ENCODE measurements at regions not wholly inside any gene's neighbourhood (a gene's known extent, or its start where the extent isn't known, plus 50 kb on each side); places are given as distances from the start of the nearest gene placed in this dataset.
"Not testable (repeated sequence)": the region's sequence is repeated elsewhere in the genome, so short reads cannot be mapped to it uniquely, and the experiment has no call there.

- Mint-ChIP-seq H3K4me1 (no peaks in the 10 kb centered on the region), H3K4me3 (no peak overlapping the region)
- no peak for ATAC-seq (ENCODE audit: low read depth in 2 of 2)
Observed at GRCh38 chr4:25504932-25505636, 128.0 kb downstream of the ANAPC4 start.

GRCh38 chr4:25505637-25505991 lies 128.6 kb downstream of the ANAPC4 start:
- Mint-ChIP-seq H3K9me3 (peaks cover 0 to 12% (median 2%) of the 10 kb centered on the region in 7 donors), H3K4me1 (no peaks in the 10 kb centered on the region), H3K27ac (no peak overlapping the region), H3K4me3 (no peak overlapping the region), H3K27me3 (no peaks in the 10 kb centered on the region), H3K36me3 (no peaks in the 10 kb centered on the region)
- ATAC-seq (ENCODE audit: low read depth in 2 of 2) = no peak
- no peak for DNase-seq

More at GRCh38 chr4:25504932-25505636, 128.0 kb downstream of the ANAPC4 start:
- H3K36me3 Mint-ChIP-seq = no peaks in the 10 kb centered on the region
- DNase-seq = no peak
- peaks cover 0 to 12% (median 2%) of the 10 kb centered on the region in 7 donors for H3K9me3 Mint-ChIP-seq
- H3K27ac Mint-ChIP-seq = no peak overlapping the region
- no peaks in the 10 kb centered on the region for H3K27me3 Mint-ChIP-seq

GRCh38 chr4:25506032-25506571 lies 129.0 kb downstream of the ANAPC4 start:
- no peaks in the 10 kb centered on the region for H3K36me3 Mint-ChIP-seq
- DNase-seq (no peak), ATAC-seq (ENCODE audit: low read depth in 2 of 2) (no peak)
- H3K27me3 Mint-ChIP-seq = no peaks in the 10 kb centered on the region
- H3K4me1 Mint-ChIP-seq = no peaks in the 10 kb centered on the region
- no peak overlapping the region for H3K27ac Mint-ChIP-seq
- peaks cover 0 to 12% (median 2%) of the 10 kb centered on the region in 7 donors for H3K9me3 Mint-ChIP-seq
- H3K4me3 Mint-ChIP-seq = no peak overlapping the region

GRCh38 chr4:25509646-25510045 lies 132.6 kb downstream of the ANAPC4 start:
- H3K9me3 Mint-ChIP-seq = peaks cover 0 to 3% (median 1%) of the 10 kb centered on the region in 7 donors
- H3K36me3 Mint-ChIP-seq = no peaks in the 10 kb centered on the region
- ATAC-seq (ENCODE audit: low read depth in 2 of 2) = no peak
- no peak for DNase-seq
- no peak overlapping the region for H3K27ac Mint-ChIP-seq
- peak overlapping the region in 1 of 8 donors; percentile 12 for H3K4me3 Mint-ChIP-seq
- peaks cover 0 to 3% (median 0%) of the 10 kb centered on the region in 3 donors for H3K27me3 Mint-ChIP-seq
- H3K4me1 Mint-ChIP-seq = no peaks in the 10 kb centered on the region

- H3K9me3 Mint-ChIP-seq; H3K4me3 Mint-ChIP-seq; H3K36me3 Mint-ChIP-seq; DNase-seq; ATAC-seq (ENCODE audit: low read depth in 2 of 2); H3K4me1 Mint-ChIP-seq; H3K27ac Mint-ChIP-seq; H3K27me3 Mint-ChIP-seq: not testable (repeated sequence)
Observed at GRCh38 chr4:25511823-25512222, 134.8 kb downstream of the ANAPC4 start.

GRCh38 chr4:25513814-25514213 lies 136.8 kb downstream of the ANAPC4 start:
- ATAC-seq (ENCODE audit: low read depth in 2 of 2) = no peak
- H3K9me3 Mint-ChIP-seq = peaks cover 0 to 6% (median 0%) of the 10 kb centered on the region in 7 donors
- no peak for DNase-seq
- no peaks in the 10 kb centered on the region for H3K36me3 Mint-ChIP-seq
- peaks cover 0 to 3% (median under 1%) of the 10 kb centered on the region in 3 donors for H3K27me3 Mint-ChIP-seq
- H3K4me1 Mint-ChIP-seq = no peaks in the 10 kb centered on the region
- H3K4me3 Mint-ChIP-seq = no peak overlapping the region
- no peak overlapping the region for H3K27ac Mint-ChIP-seq

- Mint-ChIP-seq H3K27me3 (peaks cover 8 to 23% (median 9%) of the 10 kb centered on the region in 3 donors), H3K36me3 (no peaks in the 10 kb centered on the region), H3K4me1 (no peaks in the 10 kb centered on the region), H3K9me3 (peaks cover 0 to 3% (median 0%) of the 10 kb centered on the region in 7 donors), H3K4me3 (no peak overlapping the region), H3K27ac (no peak overlapping the region)
- no peak for ATAC-seq (ENCODE audit: low read depth in 2 of 2)
- no peak for DNase-seq
Observed at GRCh38 chr4:25523405-25523804, 132.2 kb upstream of the SLC34A2 start.

- ATAC-seq (ENCODE audit: low read depth in 2 of 2) (no peak), DNase-seq (no peak)
- Mint-ChIP-seq H3K36me3 (no peaks in the 10 kb centered on the region), H3K27me3 (peaks cover 1 to 19% (median 7%) of the 10 kb centered on the region in 3 donors), H3K4me3 (no peak overlapping the region), H3K9me3 (peaks cover 0 to 3% (median 0%) of the 10 kb centered on the region in 7 donors), H3K4me1 (no peaks in the 10 kb centered on the region), H3K27ac (no peak overlapping the region)
Observed at GRCh38 chr4:25524663-25525062, 131.0 kb upstream of the SLC34A2 start.

- Mint-ChIP-seq H3K4me3 (peak overlapping the region in 1 of 8 donors; percentile 22), H3K27ac (peak overlapping the region in 1 of 6 donors; percentile 19), H3K36me3 (no peaks in the 10 kb centered on the region), H3K4me1 (no peaks in the 10 kb centered on the region), H3K9me3 (peaks cover 0 to 3% (median 0%) of the 10 kb centered on the region in 7 donors), H3K27me3 (peaks cover 4 to 22% (median 5%) of the 10 kb centered on the region in 3 donors)
- ATAC-seq (ENCODE audit: low read depth in 2 of 2) (no peak), DNase-seq (no peak)
Observed at GRCh38 chr4:25525896-25526295, 129.8 kb upstream of the SLC34A2 start.

- no peak for ATAC-seq (ENCODE audit: low read depth in 2 of 2)
- H3K36me3 Mint-ChIP-seq = no peaks in the 10 kb centered on the region
- no peak overlapping the region for H3K27ac Mint-ChIP-seq
- H3K4me3 Mint-ChIP-seq = no peak overlapping the region
- peaks cover 0 to 4% (median 0%) of the 10 kb centered on the region in 3 donors for H3K4me1 Mint-ChIP-seq
- peaks cover 1 to 7% (median 4%) of the 10 kb centered on the region in 7 donors for H3K9me3 Mint-ChIP-seq
- DNase-seq = no peak
- peaks cover 4 to 28% (median 13%) of the 10 kb centered on the region in 3 donors for H3K27me3 Mint-ChIP-seq
Observed at GRCh38 chr4:25527034-25527433, 128.6 kb upstream of the SLC34A2 start.

GRCh38 chr4:25528391-25528790 lies 127.3 kb upstream of the SLC34A2 start:
- H3K4me1 Mint-ChIP-seq = peaks cover 0 to 4% (median 0%) of the 10 kb centered on the region in 3 donors
- H3K4me3 Mint-ChIP-seq = no peak overlapping the region
- peaks cover 0 to 13% (median 6%) of the 10 kb centered on the region in 7 donors for H3K9me3 Mint-ChIP-seq
- ATAC-seq (ENCODE audit: low read depth in 2 of 2) (no peak), DNase-seq (no peak)
- peaks cover 9 to 21% (median 13%) of the 10 kb centered on the region in 3 donors for H3K27me3 Mint-ChIP-seq
- H3K36me3 Mint-ChIP-seq = no peaks in the 10 kb centered on the region
- no peak overlapping the region for H3K27ac Mint-ChIP-seq

- Mint-ChIP-seq H3K4me1 (peaks cover 2 to 6% (median 4%) of the 10 kb centered on the region in 3 donors), H3K27ac (no peak overlapping the region), H3K27me3 (peaks cover 12 to 25% (median 21%) of the 10 kb centered on the region in 3 donors), H3K9me3 (peaks cover 2 to 13% (median 6%) of the 10 kb centered on the region in 7 donors), H3K36me3 (no peaks in the 10 kb centered on the region), H3K4me3 (no peak overlapping the region)
- no peak for DNase-seq
- ATAC-seq (ENCODE audit: low read depth in 2 of 2) = no peak
Observed at GRCh38 chr4:25531272-25531671, 124.4 kb upstream of the SLC34A2 start.

- H3K4me1 Mint-ChIP-seq = peaks cover 2 to 12% (median 4%) of the 10 kb centered on the region in 3 donors
- ATAC-seq (ENCODE audit: low read depth in 2 of 2) = no peak
- H3K9me3 Mint-ChIP-seq = peaks cover 2 to 13% (median 6%) of the 10 kb centered on the region in 7 donors
Observed at GRCh38 chr4:25532591-25532990, 123.1 kb upstream of the SLC34A2 start.

GRCh38 chr4:25533256-25533655 lies 122.4 kb upstream of the SLC34A2 start:
- Mint-ChIP-seq H3K27ac (no peak overlapping the region), H3K27me3 (peaks cover 9 to 27% (median 25%) of the 10 kb centered on the region in 3 donors), H3K4me1 (peaks cover 2 to 12% (median 4%) of the 10 kb centered on the region in 3 donors), H3K36me3 (no peaks in the 10 kb centered on the region), H3K4me3 (no peak overlapping the region), H3K9me3 (peaks cover 2 to 13% (median 6%) of the 10 kb centered on the region in 7 donors)
- ATAC-seq (ENCODE audit: low read depth in 2 of 2) (no peak), DNase-seq (no peak)

More at GRCh38 chr4:25532591-25532990, 123.1 kb upstream of the SLC34A2 start:
- Mint-ChIP-seq H3K27ac (no peak overlapping the region), H3K4me3 (no peak overlapping the region), H3K36me3 (no peaks in the 10 kb centered on the region), H3K27me3 (peaks cover 9 to 27% (median 25%) of the 10 kb centered on the region in 3 donors)
- no peak for DNase-seq

Measured in naive B cell (primary cell).